ENCODE measurements at regions not wholly inside any gene's neighbourhood (a gene's known extent, or its start where the extent isn't known, plus 50 kb on each side); places are given as distances from the start of the nearest gene placed in this dataset.

DNA sequence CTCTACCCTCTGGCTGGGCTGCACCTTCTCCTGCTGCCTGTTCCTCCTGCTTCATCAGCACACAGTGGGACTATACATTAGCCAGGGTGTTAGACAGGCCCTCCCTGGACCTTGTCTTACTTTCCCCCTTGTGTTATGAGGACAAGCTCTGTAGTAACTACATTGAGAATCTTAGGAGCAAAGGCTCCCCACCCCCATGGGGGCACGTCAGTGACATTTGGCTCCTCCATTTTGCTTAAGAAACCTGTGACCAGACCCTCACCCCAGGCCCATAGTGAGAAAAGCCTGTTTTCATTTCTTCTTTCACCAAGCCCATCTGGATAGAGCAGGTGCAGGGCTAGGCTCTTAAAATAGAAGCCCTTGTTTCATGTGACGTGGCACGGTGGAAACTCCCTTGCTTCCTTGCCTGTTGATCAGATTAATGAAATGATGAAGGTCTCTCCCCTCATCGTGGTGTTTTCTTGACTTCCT, 146.7 kb downstream of the RPIA start:
- Mint-ChIP-seq H3K4me1 (no peaks in the 10 kb centered on the region), H3K9me3 (peaks cover 52 to 83% of the 10 kb centered on the region in 2 experiments)
- TF ChIP-seq, protein P1, sequence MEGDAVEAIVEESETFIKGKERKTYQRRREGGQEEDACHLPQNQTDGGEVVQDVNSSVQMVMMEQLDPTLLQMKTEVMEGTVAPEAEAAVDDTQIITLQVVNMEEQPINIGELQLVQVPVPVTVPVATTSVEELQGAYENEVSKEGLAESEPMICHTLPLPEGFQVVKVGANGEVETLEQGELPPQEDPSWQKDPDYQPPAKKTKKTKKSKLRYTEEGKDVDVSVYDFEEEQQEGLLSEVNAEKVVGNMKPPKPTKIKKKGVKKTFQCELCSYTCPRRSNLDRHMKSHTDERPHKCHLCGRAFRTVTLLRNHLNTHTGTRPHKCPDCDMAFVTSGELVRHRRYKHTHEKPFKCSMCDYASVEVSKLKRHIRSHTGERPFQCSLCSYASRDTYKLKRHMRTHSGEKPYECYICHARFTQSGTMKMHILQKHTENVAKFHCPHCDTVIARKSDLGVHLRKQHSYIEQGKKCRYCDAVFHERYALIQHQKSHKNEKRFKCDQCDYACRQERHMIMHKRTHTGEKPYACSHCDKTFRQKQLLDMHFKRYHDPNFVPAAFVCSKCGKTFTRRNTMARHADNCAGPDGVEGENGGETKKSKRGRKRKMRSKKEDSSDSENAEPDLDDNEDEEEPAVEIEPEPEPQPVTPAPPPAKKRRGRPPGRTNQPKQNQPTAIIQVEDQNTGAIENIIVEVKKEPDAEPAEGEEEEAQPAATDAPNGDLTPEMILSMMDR (conservative IDR thresholded peaks at IDR 0.05): no peak

More for the DNA sequence above, 146.7 kb downstream of the RPIA start:
- Mint-ChIP-seq H3K4me3 (no peak overlapping the region), H3K27ac (no peak overlapping the region), H3K27me3 (ENCODE audit: low read depth) (peaks cover 2% of the 10 kb centered on the region; the same call in 1 of the 2 replicates), H3K36me3 (ENCODE audit: insufficient read depth in 1 of 3, low read depth in 3 of 3) (peaks cover 0 to 16% (median 0%) of the 10 kb centered on the region in 3 experiments; a peak in 2 of 7 replicates)
- H4K5ac ChIP-seq (ENCODE audit: insufficient read length, low read depth, low read length): no peak overlapping the region
- no peak overlapping the region for H3T11ph ChIP-seq (ENCODE audit: low read length)
- H3K23ac ChIP-seq (ENCODE audit: insufficient read length, low read depth, low read length): no peak overlapping the region
- no peak overlapping the region for H2BK12ac ChIP-seq (ENCODE audit: insufficient read length, low read depth, low read length)
- H2BK15ac ChIP-seq (ENCODE audit: low read depth, low read length): no peak overlapping the region
- H3K27me3 ChIP-seq (ENCODE audit: insufficient read depth, low read length): no peaks in the 10 kb centered on the region
- H3K9ac ChIP-seq (ENCODE audit: extremely low read depth, insufficient read length, low read length): no peak overlapping the region
- no peak overlapping the region for H3K14ac ChIP-seq (ENCODE audit: insufficient read depth, low read length)
- no peak for DNase-seq
- peaks cover 8% of the 10 kb centered on the region for H3K9me3 ChIP-seq (ENCODE audit: control insufficient read depth, low read depth, low read length)
- no peak overlapping the region for H2AK5ac ChIP-seq (ENCODE audit: insufficient read length, low read length)
- H3K23me2 ChIP-seq (ENCODE audit: insufficient read length, low read depth, low read length, poor library complexity, severe bottlenecking): no peaks in the 10 kb centered on the region
- H2AFZ ChIP-seq (ENCODE audit: low read length): no peak overlapping the region
- no peak overlapping the region for H4K8ac ChIP-seq (replicated peaks; ENCODE audit: insufficient read length, low read depth, low read length)
- no peak overlapping the region for H3K56ac ChIP-seq (ENCODE audit: insufficient read length, low read depth, low read length)
- WGBS (ENCODE audit: extremely low coverage, insufficient read length, low lambda C conversion rate): no CpG with 5 or more reads among the region's 4 CpGs
- no peak overlapping the region for H3K27ac ChIP-seq (ENCODE audit: insufficient read length, low read depth, low read length)
- H4K20me1 ChIP-seq (ENCODE audit: control insufficient read depth, insufficient read depth, insufficient read length): no peaks in the 10 kb centered on the region
- H2BK5ac ChIP-seq (ENCODE audit: insufficient read length, low read length): no peak overlapping the region
- H2BK20ac ChIP-seq (ENCODE audit: low read depth, low read length, poor library complexity, severe bottlenecking): no peak overlapping the region
- H3K18ac ChIP-seq (ENCODE audit: insufficient read length, low read depth, low read length): no peak overlapping the region
- H3K79me1 ChIP-seq (ENCODE audit: insufficient read depth, low read depth, low read length, poor library complexity, severe bottlenecking): no peaks in the 10 kb centered on the region
- no peak overlapping the region for H3K4ac ChIP-seq (ENCODE audit: low read depth, low read length)
- no peaks in the 10 kb centered on the region for H3K79me2 ChIP-seq (ENCODE audit: insufficient read depth, low read length)
- H3K4me2 ChIP-seq (ENCODE audit: insufficient read depth, insufficient read length, low read length): no peak overlapping the region
- no peaks in the 10 kb centered on the region for H3K4me1 ChIP-seq (ENCODE audit: insufficient read depth, low read length)
- H4K91ac ChIP-seq (ENCODE audit: insufficient read length, low read depth, low read length): no peak overlapping the region
- H2BK120ac ChIP-seq (ENCODE audit: low read depth, low read length, poor library complexity, severe bottlenecking): no peak overlapping the region
